IPS-18c (cell line): ENCODE measurements at regions not wholly inside any gene's neighbourhood (a gene's known extent, or its start where the extent isn't known, plus 50 kb on each side); places are given as distances from the start of the nearest gene placed in this dataset.
"Not testable (repeated sequence)": the region's sequence is repeated elsewhere in the genome, so short reads cannot be mapped to it uniquely, and the experiment has no call there.

Source experiments
- H3K4me3 ChIP-seq: 2 replicates; pipeline ENCODE4 v1.7.0; 2013; ENCODE audit warnings: low read depth, mild to moderate bottlenecking, low read length, moderate library complexity; ENCODE audit not compliant: insufficient read depth
- H3K9me3 ChIP-seq: one replicate; pipeline ENCODE4 v1.6.1; 2013; ENCODE audit warnings: mild to moderate bottlenecking, low read length, moderate library complexity; ENCODE audit not compliant: control insufficient read depth, insufficient read depth

DNA sequence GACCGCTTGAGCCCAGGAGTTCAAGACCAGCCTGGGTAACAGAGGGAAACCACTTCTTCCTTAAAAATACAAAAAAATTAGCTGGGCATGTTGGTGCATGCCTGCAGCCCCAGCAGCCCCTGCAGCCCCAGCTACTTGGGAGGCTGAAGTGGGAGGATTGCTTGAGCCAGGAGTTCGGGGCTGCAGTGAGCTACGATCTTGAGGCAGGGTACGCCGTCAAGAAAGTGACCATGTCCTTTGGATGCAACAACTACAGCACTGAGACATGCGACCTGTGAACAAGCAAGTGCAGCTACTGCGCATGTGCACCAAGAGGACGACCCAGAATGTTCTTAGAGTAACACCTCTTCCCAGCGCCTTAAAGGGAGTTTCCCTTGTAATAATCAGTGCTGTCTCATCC is 66.6 kb upstream of the ZNF479 start:
- Histone ChIP-seq H3K9me3 (peaks cover 19% of the 10 kb centered on the region), H3K4me3 (no peak overlapping the region)

DNA sequence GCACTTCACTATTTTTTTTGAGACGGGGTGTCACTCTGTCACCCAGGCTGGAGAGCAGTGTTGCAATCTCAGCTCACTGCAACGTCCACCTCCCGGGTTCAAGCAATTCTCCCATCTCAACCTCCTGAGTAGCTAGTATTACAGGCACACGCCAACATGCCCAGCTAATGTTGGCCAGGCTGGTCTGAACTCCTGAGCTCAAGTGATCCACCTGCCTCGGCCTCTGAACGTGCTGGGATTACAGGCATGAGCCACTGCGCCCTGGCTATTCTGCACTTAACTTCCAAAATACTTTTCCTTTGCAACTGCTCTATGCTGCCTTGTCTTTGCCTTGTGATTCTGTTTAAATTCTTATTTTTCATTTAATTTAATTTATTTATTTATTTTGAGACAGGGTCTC is 67.0 kb upstream of the ZNF479 start:
- Histone ChIP-seq H3K4me3 (no peak overlapping the region), H3K9me3 (peaks cover 19% of the 10 kb centered on the region)

DNA sequence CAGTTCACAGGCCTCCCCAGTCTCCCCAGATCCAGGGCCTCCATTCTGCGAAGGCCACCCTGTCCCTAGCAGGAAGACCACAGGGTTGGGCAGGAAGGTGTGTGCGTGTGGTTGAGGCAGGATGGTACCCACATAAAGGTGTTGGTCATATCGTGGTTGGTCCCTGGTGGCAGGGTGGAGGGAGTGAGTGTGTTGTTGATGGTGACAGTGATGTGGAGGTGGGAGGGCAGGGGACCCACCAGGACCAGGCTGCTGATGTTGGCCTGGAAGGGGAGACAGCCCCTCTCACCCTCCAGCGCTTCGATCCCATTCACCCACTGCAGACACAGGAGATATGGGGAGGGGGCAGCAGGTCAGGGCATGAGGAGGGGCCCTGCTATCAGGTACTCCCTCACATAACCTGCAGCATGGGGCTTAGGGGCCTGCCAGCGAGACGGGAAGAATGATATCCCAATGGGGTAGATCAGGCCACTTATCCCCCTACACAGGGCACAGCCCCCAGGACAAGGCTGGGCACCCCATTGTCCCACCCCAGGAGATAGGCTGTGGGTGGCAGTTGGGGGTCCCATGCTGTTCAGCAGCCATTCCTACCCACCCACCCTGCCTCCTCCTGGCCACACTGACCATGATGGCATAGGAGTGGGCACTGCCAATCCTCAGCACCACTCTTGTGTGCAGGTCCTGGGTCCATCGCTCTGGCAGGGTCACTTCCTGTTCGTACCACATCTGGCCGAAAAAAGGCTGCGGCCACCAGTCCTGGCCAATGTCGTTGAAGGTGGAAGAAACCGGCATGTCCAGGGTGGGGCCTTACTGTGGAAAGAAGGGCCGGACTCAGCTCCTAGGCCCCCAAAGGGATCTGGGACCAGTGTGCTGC is 69.0 kb upstream of the ZNF479 start:
- H3K9me3 ChIP-seq: peaks cover 22% of the 10 kb centered on the region
- no peak overlapping the region for H3K4me3 ChIP-seq

DNA sequence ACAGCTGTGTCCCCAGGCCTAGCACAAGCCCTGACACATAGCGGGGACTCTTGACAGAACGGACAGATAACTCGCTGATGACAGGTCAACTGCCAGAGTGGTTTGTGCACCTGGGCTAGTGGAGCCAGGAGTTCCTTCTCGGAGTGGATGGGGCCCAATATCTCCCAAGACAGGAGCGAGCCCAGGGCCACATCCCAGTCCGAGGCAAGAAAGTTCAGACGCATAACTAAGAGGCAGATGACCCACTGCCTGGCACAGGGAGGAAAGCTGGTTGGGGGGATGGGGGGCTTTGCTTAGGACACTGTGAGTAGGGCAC is 69.6 kb upstream of the ZNF479 start:
- Histone ChIP-seq H3K4me3 (no peak overlapping the region), H3K9me3 (peaks cover 22% of the 10 kb centered on the region)

DNA sequence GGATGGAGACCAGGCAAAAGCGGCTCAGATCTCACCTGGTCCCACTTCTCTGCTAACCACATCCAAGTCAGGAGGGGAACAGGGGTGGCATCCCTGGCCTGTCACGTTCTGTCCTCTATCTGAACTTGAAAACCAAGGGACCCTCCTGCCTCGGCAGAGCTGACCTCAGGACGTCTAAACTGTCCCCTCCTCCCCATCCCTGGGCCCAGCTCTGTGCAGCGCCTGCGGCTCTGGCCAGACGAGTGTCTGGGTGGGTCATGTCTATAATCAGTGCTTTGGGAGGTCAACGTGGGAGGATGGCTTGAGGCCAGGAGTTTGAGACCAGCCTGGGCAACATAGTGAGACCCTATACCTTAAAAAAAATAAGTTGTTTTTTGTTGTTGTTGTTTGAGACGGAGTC is 70.0 kb upstream of the ZNF479 start:
- H3K4me3 ChIP-seq: no peak overlapping the region

DNA sequence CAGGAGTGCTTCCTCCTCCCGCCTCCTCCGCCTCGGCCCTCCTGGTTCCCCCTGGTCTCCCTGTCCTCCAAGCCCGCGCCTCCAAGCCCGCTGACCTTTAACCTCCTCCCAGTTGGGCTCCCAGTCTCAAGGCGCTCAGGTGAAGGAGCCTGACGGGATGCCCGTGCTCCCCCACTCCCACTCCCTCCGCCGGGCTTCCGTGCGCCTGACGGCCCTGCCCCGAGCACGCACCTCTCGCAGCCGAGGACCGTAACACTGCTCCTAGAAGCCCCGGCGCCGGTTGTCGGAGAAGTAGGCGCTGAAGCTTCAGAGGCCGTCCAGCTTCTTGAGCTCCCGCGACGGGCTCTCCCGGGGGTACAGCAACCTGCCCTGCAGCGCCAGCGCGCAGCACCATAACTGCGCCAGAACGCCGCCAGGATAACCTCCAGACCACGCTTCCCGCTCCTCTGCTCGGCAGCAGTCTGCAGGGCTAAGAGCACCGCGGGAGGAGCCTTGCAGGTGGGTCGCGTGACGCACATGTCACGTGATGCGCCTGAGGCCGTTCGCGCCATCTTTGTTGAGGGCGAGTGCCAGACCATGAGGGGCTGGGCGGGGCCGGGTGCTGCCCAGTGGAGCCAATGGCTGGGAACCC is 71.0 kb upstream of the ZNF479 start:
- H3K9me3 ChIP-seq: peaks cover 30% of the 10 kb centered on the region
- H3K4me3 ChIP-seq: no peak overlapping the region; the same call in 1 of the 2 replicates

More for the DNA sequence above, 70.0 kb upstream of the ZNF479 start:
- H3K9me3 ChIP-seq: peaks cover 22% of the 10 kb centered on the region

DNA sequence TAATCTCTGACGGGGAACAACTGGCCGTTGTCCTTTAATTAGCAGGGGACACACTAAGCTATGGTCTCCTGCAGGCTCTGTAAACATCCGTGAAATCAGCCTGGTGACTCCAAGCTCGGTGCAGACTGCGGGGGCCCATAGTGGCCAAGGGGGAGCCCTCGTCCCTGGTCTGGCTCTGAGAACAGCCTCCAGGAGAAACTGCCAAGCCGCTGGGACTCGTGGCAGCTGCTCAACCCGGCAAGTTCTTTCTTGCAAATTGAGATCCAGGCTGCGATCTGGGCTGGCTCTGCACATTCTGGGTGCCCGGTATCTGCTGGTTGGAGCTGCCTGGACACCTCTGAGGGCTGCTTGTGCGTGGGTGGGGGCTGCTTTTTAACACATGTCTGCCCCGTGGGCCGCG is 71.6 kb upstream of the ZNF479 start:
- H3K4me3 ChIP-seq: not testable (repeated sequence)
- peaks cover 32% of the 10 kb centered on the region for H3K9me3 ChIP-seq

DNA sequence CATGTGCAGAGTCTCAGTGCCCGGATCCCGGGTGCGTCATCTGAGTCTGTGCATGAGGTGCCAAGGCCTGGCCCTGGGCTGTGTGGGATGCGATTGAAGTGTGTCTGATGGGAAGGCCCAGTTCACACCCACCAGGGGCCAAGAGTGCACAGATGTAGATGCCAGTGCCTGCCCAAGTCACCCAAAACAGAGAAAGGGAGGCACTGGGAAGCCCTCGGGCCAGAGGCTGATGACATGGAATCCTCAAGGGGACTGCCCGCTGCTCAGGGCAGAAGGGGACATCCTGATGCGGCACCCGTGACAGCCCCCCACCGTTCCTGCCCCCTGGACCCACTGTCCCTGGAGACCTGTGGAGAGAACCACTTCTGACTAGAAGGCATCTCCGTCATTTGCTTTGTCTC is 72.2 kb upstream of the ZNF479 start:
- H3K4me3 ChIP-seq: no peak overlapping the region; the same call in 1 of the 2 replicates
- peaks cover 29% of the 10 kb centered on the region for H3K9me3 ChIP-seq

DNA sequence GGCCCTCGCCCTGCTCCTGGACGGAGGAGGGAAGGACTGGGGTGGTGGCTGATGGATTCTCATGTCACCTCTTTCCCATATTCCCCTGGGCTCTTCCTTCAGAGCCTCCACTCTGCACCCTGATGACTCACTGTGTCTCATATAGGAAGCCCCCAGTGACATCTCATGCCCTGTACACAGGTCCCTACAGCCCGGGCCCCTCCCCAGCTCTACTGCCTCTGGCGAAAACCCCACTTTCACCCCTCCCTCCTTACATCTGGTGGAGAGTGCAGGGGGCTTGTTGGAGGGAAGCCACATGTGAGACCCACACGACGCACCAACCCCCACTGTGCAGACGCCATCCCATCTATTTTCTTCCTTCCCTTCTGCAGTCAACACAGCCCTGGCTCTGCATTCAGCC is 72.8 kb upstream of the ZNF479 start:
- H3K4me3 ChIP-seq: no peak overlapping the region
- peaks cover 32% of the 10 kb centered on the region for H3K9me3 ChIP-seq

DNA sequence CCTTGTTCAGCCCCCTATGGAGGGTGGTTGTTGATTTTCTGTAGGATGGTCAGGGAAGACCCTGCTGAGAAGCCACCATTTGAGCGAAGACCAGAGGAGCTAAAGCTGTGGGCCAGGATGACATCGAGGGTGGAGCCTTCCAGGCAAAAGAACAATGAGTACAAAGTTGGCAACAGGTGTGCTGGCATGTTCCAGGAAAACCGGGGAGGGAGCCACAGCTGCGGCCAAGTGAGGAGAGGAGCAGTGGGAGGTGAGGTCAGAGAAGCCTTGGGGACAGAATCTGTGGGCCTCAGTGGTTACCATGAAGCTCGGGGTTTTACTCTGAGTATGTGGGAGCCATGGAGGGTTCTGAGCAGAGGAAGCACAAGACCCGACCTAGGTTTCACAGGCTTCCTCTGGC is 75.6 kb upstream of the ZNF479 start:
- Histone ChIP-seq H3K4me3 (no peak overlapping the region; the same call in 1 of the 2 replicates), H3K9me3 (peaks cover 29% of the 10 kb centered on the region)

DNA sequence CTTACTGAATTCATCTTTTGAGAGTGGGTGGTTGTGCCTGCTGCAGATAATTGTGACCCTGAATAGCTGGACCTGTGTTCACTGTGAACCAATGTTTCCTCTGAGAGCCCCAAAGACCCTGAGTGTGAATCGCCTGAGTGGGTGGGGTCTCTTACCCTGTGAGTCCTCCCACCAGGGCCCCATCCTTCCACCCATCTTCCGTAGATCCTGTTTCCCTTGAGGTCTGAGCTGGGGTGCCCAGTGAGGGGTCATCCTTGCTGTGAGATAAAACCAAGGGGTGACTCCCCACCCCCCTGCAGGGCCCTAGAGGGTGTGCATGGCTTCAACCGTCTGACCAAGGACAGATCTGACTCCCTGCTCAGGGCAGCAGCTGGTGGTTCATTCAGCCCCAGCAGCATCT is 78.0 kb upstream of the ZNF479 start:
- no peak overlapping the region for H3K4me3 ChIP-seq
- peaks cover 32% of the 10 kb centered on the region for H3K9me3 ChIP-seq

DNA sequence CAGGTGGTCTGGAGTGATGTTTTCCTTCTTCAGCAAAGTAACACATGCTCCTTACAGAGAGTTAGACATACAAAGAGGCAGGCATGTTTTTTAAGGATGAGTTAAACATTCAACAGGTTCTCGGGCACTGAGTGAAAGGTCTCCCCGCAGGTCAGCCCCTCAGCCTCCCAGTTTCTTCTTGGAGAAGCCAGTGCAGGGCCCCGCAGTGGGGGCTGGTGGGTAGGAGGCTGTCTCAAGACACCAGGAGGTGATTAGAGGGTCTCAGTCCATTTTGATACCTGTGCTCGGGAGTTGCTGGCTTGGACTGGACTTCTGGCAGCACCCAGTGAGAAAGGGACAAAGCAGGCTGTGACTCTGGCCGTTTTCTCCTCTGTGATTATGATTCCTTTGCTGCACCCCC is 78.6 kb upstream of the ZNF479 start:
- Histone ChIP-seq H3K9me3 (peaks cover 30% of the 10 kb centered on the region), H3K4me3 (no peak overlapping the region)

DNA sequence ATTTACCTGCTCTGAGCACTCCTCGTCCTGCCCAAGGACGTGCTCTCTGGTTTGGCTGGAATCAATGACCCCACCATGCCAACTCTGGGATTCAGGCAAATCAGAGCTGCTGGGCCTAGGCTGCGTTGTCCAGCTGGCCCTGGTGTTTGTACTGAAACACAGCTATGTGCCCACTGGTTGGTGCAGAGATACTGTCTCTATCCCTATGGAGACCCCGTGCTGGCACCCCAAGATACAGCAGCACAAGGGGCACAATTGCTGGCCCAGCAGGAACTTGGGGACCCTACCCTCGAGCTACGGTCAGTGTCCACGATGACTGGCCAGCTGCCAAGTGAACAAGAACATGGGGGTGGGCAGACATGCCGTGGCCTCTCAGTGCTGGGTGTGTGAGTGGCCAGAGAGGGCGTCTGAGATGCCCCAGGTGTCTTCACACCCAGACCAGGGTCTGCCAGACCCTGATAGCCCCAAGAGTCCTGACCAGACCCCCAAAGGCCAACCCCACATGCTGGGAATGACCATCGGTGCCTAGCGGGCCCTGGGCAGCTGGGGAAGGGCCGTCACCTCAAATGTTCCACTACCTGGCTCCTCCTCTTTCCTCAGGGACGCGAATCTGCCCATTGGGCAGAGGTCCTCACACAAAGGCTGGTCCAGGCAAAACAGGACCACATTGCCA is 79.3 kb upstream of the ZNF479 start:
- Histone ChIP-seq H3K9me3 (peaks cover 36% of the 10 kb centered on the region), H3K4me3 (no peak overlapping the region)

DNA sequence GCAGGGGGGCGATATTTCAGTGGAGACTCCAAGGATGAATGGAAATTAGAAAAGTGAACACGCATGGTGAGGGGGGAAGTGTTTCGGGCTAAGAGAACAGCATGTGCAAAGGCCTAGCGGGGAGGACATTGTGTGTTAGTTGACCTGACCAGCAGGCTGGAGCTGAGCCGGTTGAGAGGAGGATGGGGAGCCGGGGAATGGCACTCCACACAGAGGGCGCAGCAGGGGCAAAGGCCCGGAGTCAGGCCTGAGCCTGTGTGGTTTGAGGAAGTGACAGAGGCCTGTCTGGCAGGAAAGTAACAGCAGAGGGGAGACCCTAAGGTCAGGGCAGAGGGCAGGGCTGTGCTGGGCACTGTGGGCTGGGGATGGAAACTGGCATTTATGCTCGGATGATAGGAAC is 83.2 kb upstream of the ZNF479 start:
- H3K9me3 ChIP-seq: peaks cover 45% of the 10 kb centered on the region
- H3K4me3 ChIP-seq: no peak overlapping the region

DNA sequence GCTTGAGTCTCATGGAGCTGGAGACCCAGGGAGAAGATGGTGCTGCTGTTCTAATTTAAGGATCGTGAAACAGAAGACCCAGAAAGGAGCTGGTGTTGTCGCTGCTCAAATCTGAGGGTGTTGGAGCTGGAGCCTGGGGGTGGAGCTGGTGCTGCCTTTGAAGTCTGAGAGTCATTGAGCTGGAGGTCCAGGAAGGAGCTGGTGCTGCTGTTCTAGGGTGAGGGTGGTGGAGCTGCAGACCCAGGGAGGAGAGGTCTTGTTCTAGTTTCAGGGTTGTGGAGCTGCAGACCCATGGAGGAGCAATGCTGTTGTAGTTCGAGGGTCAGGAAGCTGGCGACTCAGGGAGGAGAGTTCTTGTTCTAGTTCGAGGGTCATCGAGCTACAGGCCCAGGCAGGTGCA is 84.1 kb upstream of the ZNF479 start:
- Histone ChIP-seq H3K4me3 (no peak overlapping the region), H3K9me3 (peaks cover 49% of the 10 kb centered on the region)

DNA sequence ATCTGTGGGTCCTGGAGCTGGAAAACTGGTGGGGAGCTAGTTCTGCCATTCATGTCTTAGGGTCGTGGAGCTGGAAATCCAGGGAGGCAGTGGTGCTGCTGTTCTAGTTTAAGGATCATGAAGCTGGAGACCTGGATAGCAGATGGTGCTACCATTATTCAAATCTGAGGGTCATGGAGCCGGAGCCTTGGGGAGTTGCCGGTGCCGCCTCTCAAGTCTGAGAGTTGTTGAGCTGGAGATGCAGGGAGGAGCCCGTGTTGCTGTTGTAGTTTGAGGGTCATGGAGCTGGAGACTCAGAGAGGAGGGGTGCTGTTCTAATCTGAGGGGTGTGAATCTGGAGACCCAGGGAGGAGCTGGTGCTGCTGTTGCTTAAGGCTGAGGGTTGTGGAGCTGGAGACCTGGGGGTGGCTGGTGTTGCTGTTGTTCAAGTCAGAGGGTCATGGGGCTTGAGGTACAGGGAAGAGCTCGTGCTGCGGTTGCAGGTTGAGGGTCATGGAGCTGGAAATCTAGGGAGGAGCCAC is 86.0 kb upstream of the ZNF479 start:
- H3K9me3 ChIP-seq: peaks cover 47% of the 10 kb centered on the region

DNA sequence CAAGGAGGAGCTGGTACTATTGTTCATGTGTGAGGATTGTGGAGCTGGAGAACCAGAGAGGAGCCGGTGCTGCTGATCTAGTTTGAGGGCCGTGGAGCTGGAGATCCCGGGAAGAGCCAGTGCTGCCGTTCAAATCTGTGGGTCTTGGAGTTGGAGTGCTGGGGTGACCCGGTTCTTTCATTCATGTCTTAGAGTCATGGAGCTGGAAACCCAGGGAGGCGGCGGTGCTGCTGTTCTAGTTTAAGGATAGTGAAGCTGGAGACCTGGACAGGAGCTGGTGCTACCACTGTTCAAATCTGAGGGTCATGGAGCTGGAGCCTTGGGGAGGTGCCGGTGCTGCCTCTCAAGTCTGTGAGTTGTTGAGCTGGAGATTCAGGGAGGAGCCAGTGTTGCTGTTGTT is 88.5 kb upstream of the ZNF479 start:
- no peak overlapping the region for H3K4me3 ChIP-seq
- peaks cover 44% of the 10 kb centered on the region for H3K9me3 ChIP-seq

More for the DNA sequence above, 86.0 kb upstream of the ZNF479 start:
- no peak overlapping the region; the same call in 1 of the 2 replicates for H3K4me3 ChIP-seq

DNA sequence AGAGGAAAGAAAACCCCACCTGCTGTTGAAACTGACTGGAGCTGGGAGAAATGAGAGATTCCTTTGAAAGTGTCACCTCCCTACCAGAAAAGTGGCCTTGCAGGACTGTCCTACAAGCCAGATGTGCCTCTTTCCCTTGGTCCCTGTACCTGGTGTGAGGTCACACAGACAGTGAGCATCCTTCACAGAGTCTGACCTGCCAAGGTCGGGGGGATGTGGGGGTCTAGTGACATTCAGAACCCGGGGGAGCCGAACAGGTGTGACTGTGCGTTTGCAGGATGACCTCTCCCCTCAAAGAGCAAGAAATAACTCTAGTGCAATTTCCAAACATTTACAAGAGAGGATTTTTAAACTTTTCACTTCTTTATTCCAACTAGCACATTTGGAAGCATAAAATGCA is 93.4 kb upstream of the ZNF479 start:
- Histone ChIP-seq H3K4me3 (no peak overlapping the region), H3K9me3 (peaks cover 33% of the 10 kb centered on the region)
